GM18505 (cell line): ENCODE measurements at regions not wholly inside any gene's neighbourhood (a gene's known extent, or its start where the extent isn't known, plus 50 kb on each side); places are given as distances from the start of the nearest gene placed in this dataset.

ENCODE experiments used
- ATAC-seq: cut with Tn5 transposase; IDR thresholded peaks from one replicate; pipeline ENCODE4 v1.9.1; 2021; ENCODE audit not compliant: unreplicated experiment
- POLR2A ChIP-seq: IDR thresholded peaks from 4 replicates; pipeline ENCODE4 v1.6.1; 2011; ENCODE audit warnings: borderline replicate concordance; ENCODE audit not compliant: insufficient read depth, insufficient read length; ENCODE audit errors: extremely low read depth

DNA sequence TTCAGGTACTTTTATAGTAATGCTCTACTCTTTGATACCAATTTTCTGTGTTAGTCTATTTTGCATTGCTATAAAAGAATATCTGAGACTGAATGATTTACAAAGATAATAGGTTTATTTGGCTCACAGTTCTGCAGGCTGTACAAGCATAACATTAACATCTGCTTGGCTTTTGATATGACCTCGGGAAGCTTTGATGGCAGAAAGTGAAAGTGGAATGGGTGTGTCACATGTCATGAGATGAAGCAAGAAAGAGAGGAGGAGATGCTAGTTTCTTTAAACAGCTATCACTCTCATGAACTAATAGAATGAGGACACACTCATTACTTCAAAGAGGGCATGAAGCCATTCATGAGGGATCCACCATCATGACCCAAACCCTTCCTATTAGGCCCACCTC is 270.9 kb upstream of the IL12B start:
- no peak for ATAC-seq

GRCh38 chr5:159602434-159602833 is 272.1 kb upstream of the IL12B start:
- ATAC-seq, result no peak
- TF ChIP-seq POLR2A, result no peak

More for the DNA sequence above, 270.9 kb upstream of the IL12B start:
- TF ChIP-seq POLR2A, result no peak

- TF ChIP-seq POLR2A, result no peak
- no peak for ATAC-seq
These were observed 275.3 kb upstream of the IL12B start for GRCh38 chr5:159605585-159605984.

GRCh38 chr5:159609359-159609758 is 279.1 kb upstream of the IL12B start:
- no peak for TF ChIP-seq POLR2A
- ATAC-seq, result no peak

DNA sequence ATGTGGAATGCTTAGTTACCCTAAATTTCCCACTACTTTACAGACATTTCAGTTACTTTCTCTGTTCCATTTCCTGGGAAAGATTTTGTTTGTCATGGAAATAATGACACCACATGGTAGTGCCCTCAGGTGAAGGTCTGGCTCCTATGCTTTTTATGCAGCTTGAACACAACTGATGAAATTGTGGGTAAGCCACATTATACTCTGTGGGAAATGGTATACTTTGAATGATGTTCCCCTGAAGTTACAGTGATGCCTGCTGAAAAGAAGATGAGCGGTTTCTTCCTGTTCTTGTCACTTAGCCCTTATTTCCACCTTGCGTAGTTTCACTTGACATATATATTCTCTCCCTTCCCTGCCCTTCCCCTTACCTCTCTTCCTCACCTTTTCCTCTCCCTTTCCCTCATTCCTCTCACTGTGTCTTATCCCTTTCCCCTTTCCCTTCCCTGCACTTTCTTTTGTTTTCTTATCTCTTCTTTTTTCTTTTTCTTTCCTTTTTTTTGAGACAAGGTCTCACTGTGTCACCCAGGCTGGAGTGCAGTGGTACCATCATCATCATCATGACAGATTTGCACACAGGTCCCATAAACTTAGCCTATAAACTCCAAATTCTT is 280.8 kb upstream of the IL12B start:
- no peak for TF ChIP-seq POLR2A
- ATAC-seq, result no peak

GRCh38 chr5:159616952-159617351 is 286.7 kb upstream of the IL12B start:
- TF ChIP-seq POLR2A, result no peak
- no peak for ATAC-seq

- TF ChIP-seq POLR2A, result no peak
- ATAC-seq, result no peak
These were observed 289.5 kb upstream of the IL12B start for GRCh38 chr5:159619826-159620225.

GRCh38 chr5:159620853-159621540 is 290.7 kb upstream of the IL12B start:
- no peak for TF ChIP-seq POLR2A
- ATAC-seq, result no peak

DNA sequence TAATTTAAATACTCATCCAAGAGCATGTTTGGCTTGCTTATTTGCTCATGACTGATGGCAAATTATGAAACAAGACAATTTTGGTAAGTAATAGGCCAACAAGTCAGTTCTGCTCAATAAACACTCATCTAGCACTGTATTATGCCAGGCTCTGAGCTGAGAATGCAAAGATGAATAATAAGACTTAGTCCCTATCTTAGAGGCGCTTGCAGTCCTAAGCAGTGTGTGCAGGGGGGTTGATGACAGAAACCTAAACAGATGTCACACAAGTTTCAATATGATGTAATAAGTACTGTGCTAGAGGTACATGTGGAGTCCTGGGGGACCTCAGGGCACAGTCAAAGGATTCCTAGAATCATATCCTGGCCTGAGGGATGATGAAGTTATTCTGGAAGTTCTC is 287.6 kb upstream of the ADRA1B start:
- ATAC-seq, result no peak
- no peak for TF ChIP-seq POLR2A

GRCh38 chr5:159629158-159629557 is 287.1 kb upstream of the ADRA1B start:
- no peak for TF ChIP-seq POLR2A
- ATAC-seq, result no peak

- no peak for ATAC-seq
- no peak for TF ChIP-seq POLR2A
These were observed 285.7 kb upstream of the ADRA1B start for GRCh38 chr5:159630545-159630944.

- ATAC-seq, result no peak
- TF ChIP-seq POLR2A, result no peak
These were observed 285.3 kb upstream of the ADRA1B start for GRCh38 chr5:159631001-159631400.

DNA sequence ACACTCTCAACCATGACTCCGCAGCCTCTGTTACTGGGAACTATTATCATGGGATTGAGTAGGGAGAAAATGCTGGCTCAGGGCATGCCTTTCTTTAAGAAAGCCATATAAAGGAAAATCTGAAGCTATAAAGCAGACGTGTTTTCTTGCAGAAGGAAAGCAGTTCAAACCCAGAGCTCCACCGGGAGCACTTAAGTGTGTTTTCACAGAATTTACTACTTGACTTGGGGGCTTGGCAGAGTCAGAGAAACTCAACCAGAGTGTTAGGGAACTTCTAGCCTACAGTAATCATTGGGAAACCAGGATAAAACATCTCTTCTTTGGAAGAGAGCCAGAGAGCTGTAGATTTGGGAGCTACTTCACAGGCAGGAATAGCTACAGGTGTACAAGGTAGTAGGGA is 283.4 kb upstream of the ADRA1B start:
- TF ChIP-seq POLR2A, result no peak

GRCh38 chr5:159638481-159638880 is 277.8 kb upstream of the ADRA1B start:
- no peak for TF ChIP-seq POLR2A
- no peak for ATAC-seq

More for the DNA sequence above, 283.4 kb upstream of the ADRA1B start:
- ATAC-seq, result no peak
